ENCODE measurements at regions not wholly inside any gene's neighbourhood (a gene's known extent, or its start where the extent isn't known, plus 50 kb on each side); places are given as distances from the start of the nearest gene placed in this dataset.

GRCh38 chr20:1722513-1723050 is 65.0 kb upstream of the SIRPG start:
- TF ChIP-seq CTCF (IDR thresholded peaks at IDR 0.05) (no peak), POLR2A (IDR thresholded peaks at IDR 0.05) (no peak), POLR2AphosphoS5 (IDR thresholded peaks at IDR 0.05) (no peak)
- WGBS, result 87% methylated on average over 2 of the region's 2 CpGs
- no peak overlapping the region for H3K4me3 ChIP-seq
- no peaks in the 10 kb centered on the region for H3K9me3 ChIP-seq
- no peaks in the 10 kb centered on the region for H3K36me3 ChIP-seq
- H3K27me3 ChIP-seq (replicated peaks; ENCODE audit: insufficient read depth), result no peaks in the 10 kb centered on the region
- intact Hi-C loops (cut with DNase I), result no loop called here
- H3K4me1 ChIP-seq (replicated peaks), result no peaks in the 10 kb centered on the region
- no peak for DNase-seq (ENCODE audit: low spot score)
- no peak overlapping the region for H3K27ac ChIP-seq

- intact Hi-C loops (cut with DNase I), result no loop called here
- no peaks in the 10 kb centered on the region for H3K9me3 ChIP-seq
- H3K27ac ChIP-seq, result no peak overlapping the region
- no peak for TF ChIP-seq POLR2AphosphoS5 (IDR thresholded peaks at IDR 0.05)
- no peak for TF ChIP-seq CTCF (IDR thresholded peaks at IDR 0.05)
- TF ChIP-seq POLR2A (IDR thresholded peaks at IDR 0.05), result no peak
- no peaks in the 10 kb centered on the region for H3K4me1 ChIP-seq (replicated peaks)
- H3K27me3 ChIP-seq (replicated peaks; ENCODE audit: insufficient read depth), result no peaks in the 10 kb centered on the region
- DNase-seq (ENCODE audit: low spot score), result no peak
- no peaks in the 10 kb centered on the region for H3K36me3 ChIP-seq
- no peak overlapping the region for H3K4me3 ChIP-seq
- whole genome bisulfite sequencing, result 54% methylated on average over 6 of the region's 6 CpGs
Measured at GRCh38 chr20:1721687-1722512, 64.3 kb upstream of the SIRPG start.

- TF ChIP-seq CTCF (IDR thresholded peaks at IDR 0.05), result no peak
- no peak for TF ChIP-seq POLR2AphosphoS5 (IDR thresholded peaks at IDR 0.05)
- no peak for TF ChIP-seq POLR2A (IDR thresholded peaks at IDR 0.05)
Measured at GRCh38 chr20:1720845-1721475, 63.4 kb upstream of the SIRPG start.

GRCh38 chr20:1720226-1720625 is 62.6 kb upstream of the SIRPG start:
- WGBS, result 92% methylated on average over 4 of the region's 4 CpGs

More at GRCh38 chr20:1720845-1721475, 63.4 kb upstream of the SIRPG start:
- DNase-seq (ENCODE audit: low spot score), result no peak
- Histone ChIP-seq H3K9me3 (no peaks in the 10 kb centered on the region), H3K27me3 (replicated peaks; ENCODE audit: insufficient read depth) (no peaks in the 10 kb centered on the region), H3K4me3 (no peak overlapping the region), H3K36me3 (no peaks in the 10 kb centered on the region), H3K27ac (no peak overlapping the region), H3K4me1 (replicated peaks) (no peaks in the 10 kb centered on the region)
- intact Hi-C loops (cut with DNase I), result no loop called here
- WGBS, result 85% methylated on average over 5 of the region's 5 CpGs

GRCh38 chr20:1718604-1719384 is 61.2 kb upstream of the SIRPG start:
- intact Hi-C loops (cut with DNase I), result no loop called here
- WGBS, result 67% methylated on average over 8 of the region's 8 CpGs
- Histone ChIP-seq H3K9me3 (no peaks in the 10 kb centered on the region), H3K4me3 (no peak overlapping the region), H3K4me1 (replicated peaks) (no peaks in the 10 kb centered on the region), H3K27me3 (replicated peaks; ENCODE audit: insufficient read depth) (no peaks in the 10 kb centered on the region), H3K36me3 (no peaks in the 10 kb centered on the region), H3K27ac (no peak overlapping the region)
- no peak for DNase-seq (ENCODE audit: low spot score)
- no peak for TF ChIP-seq POLR2A (IDR thresholded peaks at IDR 0.05)
- TF ChIP-seq CTCF (IDR thresholded peaks at IDR 0.05), result no peak
- TF ChIP-seq POLR2AphosphoS5 (IDR thresholded peaks at IDR 0.05), result no peak

More at GRCh38 chr20:1720226-1720625, 62.6 kb upstream of the SIRPG start:
- Histone ChIP-seq H3K36me3 (no peaks in the 10 kb centered on the region), H3K4me1 (replicated peaks) (no peaks in the 10 kb centered on the region), H3K27ac (no peak overlapping the region), H3K4me3 (no peak overlapping the region), H3K27me3 (replicated peaks; ENCODE audit: insufficient read depth) (no peaks in the 10 kb centered on the region), H3K9me3 (no peaks in the 10 kb centered on the region)
- intact Hi-C loops (cut with DNase I), result no loop called here
- TF ChIP-seq POLR2AphosphoS5 (IDR thresholded peaks at IDR 0.05), result no peak
- DNase-seq (ENCODE audit: low spot score), result no peak

Data from prostate gland (tissue), 2 donors.